ENCODE measurements at regions not wholly inside any gene's neighbourhood (a gene's known extent, or its start where the extent isn't known, plus 50 kb on each side); places are given as distances from the start of the nearest gene placed in this dataset.

GRCh38 chr13:53463106-53463505, 434.5 kb downstream of the OLFM4 start:
- Histone ChIP-seq H3K9me3 (replicated peaks) (no peaks in the 10 kb centered on the region), H3K27me3 (no peaks in the 10 kb centered on the region), H3K27ac (no peak overlapping the region), H3K4me1 (no peaks in the 10 kb centered on the region), H3K36me3 (no peaks in the 10 kb centered on the region), H3K4me3 (no peak overlapping the region)
- DNase-seq = no peak

GRCh38 chr13:53466576-53466975, 438.0 kb downstream of the OLFM4 start:
- Histone ChIP-seq H3K9me3 (replicated peaks) (no peaks in the 10 kb centered on the region), H3K4me3 (no peak overlapping the region), H3K27ac (no peak overlapping the region), H3K4me1 (no peaks in the 10 kb centered on the region), H3K36me3 (no peaks in the 10 kb centered on the region), H3K27me3 (no peaks in the 10 kb centered on the region)
- no peak for DNase-seq

- no peaks in the 10 kb centered on the region for H3K4me1 ChIP-seq
- no peaks in the 10 kb centered on the region for H3K36me3 ChIP-seq
These were observed 444.8 kb downstream of the OLFM4 start for GRCh38 chr13:53473397-53473796.

DNA sequence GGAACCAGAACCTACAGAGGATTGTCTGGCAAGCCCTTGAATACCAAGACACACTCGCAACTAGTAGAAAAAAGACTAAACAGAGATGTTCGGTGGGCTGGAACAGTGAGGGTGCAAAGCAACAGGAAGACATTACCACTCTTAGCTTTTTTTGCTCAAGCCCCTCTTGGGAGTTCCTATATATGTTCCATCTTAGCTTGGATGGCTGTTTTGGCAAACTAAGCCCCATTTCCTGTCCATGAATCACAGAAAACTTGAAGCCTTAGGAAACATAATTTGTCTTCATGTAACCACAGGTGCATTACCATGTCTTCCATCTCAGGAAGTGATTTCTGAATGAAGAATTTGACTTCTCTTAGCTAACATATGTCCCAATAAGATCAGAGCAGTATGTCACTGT, 446.3 kb downstream of the OLFM4 start:
- Histone ChIP-seq H3K9me3 (replicated peaks) (no peaks in the 10 kb centered on the region), H3K4me3 (no peak overlapping the region), H3K27ac (no peak overlapping the region), H3K36me3 (no peaks in the 10 kb centered on the region), H3K4me1 (no peaks in the 10 kb centered on the region), H3K27me3 (no peaks in the 10 kb centered on the region)
- DNase-seq = no peak

More at GRCh38 chr13:53473397-53473796, 444.8 kb downstream of the OLFM4 start:
- H3K9me3 ChIP-seq (replicated peaks) = no peaks in the 10 kb centered on the region
- H3K4me3 ChIP-seq = no peak overlapping the region
- H3K27me3 ChIP-seq = no peaks in the 10 kb centered on the region
- DNase-seq = no peak
- H3K27ac ChIP-seq = no peak overlapping the region

DNA sequence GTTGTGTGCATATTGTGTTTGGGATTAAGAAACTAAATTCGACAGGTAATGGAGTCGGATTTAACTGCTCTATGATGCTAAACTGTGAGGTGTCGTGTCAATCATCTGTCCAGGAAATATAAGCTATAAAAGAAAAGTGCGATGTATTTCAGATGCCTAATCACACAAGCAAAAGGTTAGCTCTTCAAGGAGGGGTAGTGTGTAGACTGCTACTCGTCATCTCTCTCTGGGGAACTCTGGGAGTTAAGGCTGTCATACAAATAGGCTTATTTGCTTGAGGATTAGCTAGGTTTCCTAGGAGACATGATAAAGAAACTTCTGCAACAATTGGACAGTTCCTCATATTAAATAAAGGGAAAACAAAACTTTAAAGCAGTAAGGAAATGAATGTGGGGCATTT, 462.1 kb downstream of the OLFM4 start:
- DNase-seq = no peak
- Histone ChIP-seq H3K36me3 (no peaks in the 10 kb centered on the region), H3K27ac (no peak overlapping the region), H3K4me1 (no peaks in the 10 kb centered on the region), H3K27me3 (0 out of 2 replicates have a peak, but pooled peaks cover 6% of the 10 kb centered on the region), H3K4me3 (no peak overlapping the region), H3K9me3 (replicated peaks) (no peaks in the 10 kb centered on the region)

DNA sequence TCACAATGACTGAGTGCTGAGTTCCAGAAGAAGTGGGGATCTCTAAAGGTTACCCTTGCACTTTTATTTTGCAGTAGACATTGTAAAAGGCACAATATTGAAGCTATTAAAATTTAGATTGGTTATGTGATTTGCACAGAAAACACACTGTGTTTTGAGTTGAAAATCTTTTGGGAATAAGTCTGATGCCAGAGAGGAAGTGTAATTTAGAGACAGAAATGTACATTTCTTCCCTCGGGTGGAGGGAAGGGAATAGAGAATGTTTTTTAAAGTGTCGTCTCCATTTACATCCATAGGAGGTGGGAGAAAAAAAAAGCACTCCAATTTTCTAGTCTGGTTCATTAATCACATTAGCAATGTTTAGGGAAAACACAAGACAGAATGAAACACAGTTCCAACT, 465.8 kb downstream of the OLFM4 start:
- Histone ChIP-seq H3K36me3 (no peaks in the 10 kb centered on the region), H3K27me3 (0 out of 2 replicates have a peak, but pooled peaks cover 6% of the 10 kb centered on the region), H3K9me3 (replicated peaks) (no peaks in the 10 kb centered on the region), H3K27ac (no peak overlapping the region), H3K4me1 (no peaks in the 10 kb centered on the region), H3K4me3 (no peak overlapping the region)
- no peak for DNase-seq

GRCh38 chr13:53499576-53500133, 471.0 kb downstream of the OLFM4 start:
- Histone ChIP-seq H3K27ac (no peak overlapping the region), H3K9me3 (replicated peaks) (no peaks in the 10 kb centered on the region), H3K36me3 (no peaks in the 10 kb centered on the region), H3K4me3 (no peak overlapping the region), H3K27me3 (no peaks in the 10 kb centered on the region), H3K4me1 (no peaks in the 10 kb centered on the region)
- no peak for DNase-seq

DNA sequence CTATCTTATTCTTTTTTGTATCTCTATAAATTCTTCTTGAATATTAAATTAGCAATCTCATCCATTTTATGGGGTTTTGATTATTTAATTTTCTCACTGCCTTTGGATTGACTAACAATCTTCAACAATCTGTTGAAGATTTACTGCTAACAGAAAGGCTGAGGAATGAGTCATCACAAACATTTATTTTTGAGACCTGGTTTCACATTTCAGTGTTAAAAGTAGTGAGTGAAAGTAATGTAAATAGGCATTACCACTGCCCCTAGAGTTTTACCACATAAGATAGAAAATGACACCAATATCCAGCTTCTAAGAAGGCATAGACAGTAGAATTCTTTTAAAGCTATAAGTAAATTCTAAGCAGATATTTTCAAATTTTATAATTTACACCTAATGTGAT, 472.8 kb downstream of the OLFM4 start:
- Histone ChIP-seq H3K27ac (no peak overlapping the region), H3K27me3 (no peaks in the 10 kb centered on the region), H3K4me3 (no peak overlapping the region), H3K4me1 (no peaks in the 10 kb centered on the region), H3K36me3 (no peaks in the 10 kb centered on the region), H3K9me3 (replicated peaks) (no peaks in the 10 kb centered on the region)
- no peak for DNase-seq

DNA sequence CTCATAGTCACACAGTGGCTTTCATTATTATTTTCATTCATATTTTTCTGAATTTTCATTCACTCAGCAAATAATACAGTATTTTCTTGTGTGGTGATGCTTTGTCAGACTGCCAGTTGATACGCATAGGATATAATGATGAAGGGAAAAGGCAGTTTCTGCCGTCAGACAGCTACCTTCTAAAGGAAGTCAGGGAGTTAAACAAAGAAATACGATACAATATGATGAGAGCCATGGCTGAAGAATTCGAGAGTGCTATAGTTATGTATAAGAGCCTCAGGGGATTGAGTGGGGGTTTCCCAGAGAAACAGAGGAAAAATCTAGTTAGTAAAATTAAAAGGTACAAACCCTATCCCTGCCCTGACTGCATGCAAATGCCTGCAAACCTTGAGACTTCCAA, 479.1 kb downstream of the OLFM4 start:
- H3K27me3 ChIP-seq = no peaks in the 10 kb centered on the region
- no peaks in the 10 kb centered on the region for H3K9me3 ChIP-seq (replicated peaks)
- no peak overlapping the region for H3K4me3 ChIP-seq
- DNase-seq = no peak
- H3K27ac ChIP-seq = no peak overlapping the region
- H3K4me1 ChIP-seq = no peaks in the 10 kb centered on the region
- no peaks in the 10 kb centered on the region for H3K36me3 ChIP-seq

GRCh38 chr13:53512635-53513034, 484.0 kb downstream of the OLFM4 start:
- DNase-seq = no peak
- H3K27me3 ChIP-seq = no peaks in the 10 kb centered on the region
- no peaks in the 10 kb centered on the region for H3K4me1 ChIP-seq

GRCh38 chr13:53513226-53513625, 484.6 kb downstream of the OLFM4 start:
- no peak for DNase-seq
- Histone ChIP-seq H3K36me3 (no peaks in the 10 kb centered on the region), H3K4me3 (no peak overlapping the region), H3K27ac (no peak overlapping the region), H3K4me1 (no peaks in the 10 kb centered on the region), H3K27me3 (no peaks in the 10 kb centered on the region), H3K9me3 (replicated peaks) (no peaks in the 10 kb centered on the region)

More at GRCh38 chr13:53512635-53513034, 484.0 kb downstream of the OLFM4 start:
- H3K9me3 ChIP-seq (replicated peaks) = no peaks in the 10 kb centered on the region
- H3K4me3 ChIP-seq = no peak overlapping the region
- H3K27ac ChIP-seq = no peak overlapping the region
- no peaks in the 10 kb centered on the region for H3K36me3 ChIP-seq

- H3K27ac ChIP-seq = no peak overlapping the region
These were observed 491.5 kb downstream of the OLFM4 start for GRCh38 chr13:53520132-53520531.

DNA sequence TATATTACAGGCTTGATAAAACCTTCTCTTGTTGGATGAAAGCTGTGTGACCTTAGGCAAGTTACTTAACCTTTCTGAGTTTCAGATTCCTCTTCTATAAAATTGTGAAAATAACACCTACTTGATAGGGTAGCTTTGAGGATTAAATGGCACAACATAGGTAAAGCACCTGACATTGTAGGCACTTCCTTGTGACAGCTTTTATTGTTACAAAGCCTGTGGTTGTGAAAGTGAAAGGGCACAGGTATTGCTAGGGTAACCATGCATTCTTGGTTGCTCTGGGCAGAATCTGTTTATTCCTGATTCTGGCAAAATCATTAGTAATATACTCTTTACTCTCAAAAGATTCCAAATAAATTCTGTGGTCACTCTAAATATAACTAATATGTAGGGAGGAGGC, 493.4 kb downstream of the OLFM4 start:
- Histone ChIP-seq H3K9me3 (replicated peaks) (no peaks in the 10 kb centered on the region), H3K27me3 (no peaks in the 10 kb centered on the region), H3K4me3 (no peak overlapping the region), H3K4me1 (no peaks in the 10 kb centered on the region), H3K27ac (no peak overlapping the region), H3K36me3 (no peaks in the 10 kb centered on the region)
- DNase-seq = no peak

More at GRCh38 chr13:53520132-53520531, 491.5 kb downstream of the OLFM4 start:
- Histone ChIP-seq H3K27me3 (no peaks in the 10 kb centered on the region), H3K4me3 (no peak overlapping the region), H3K9me3 (replicated peaks) (no peaks in the 10 kb centered on the region), H3K4me1 (no peaks in the 10 kb centered on the region), H3K36me3 (no peaks in the 10 kb centered on the region)
- no peak for DNase-seq

DNA sequence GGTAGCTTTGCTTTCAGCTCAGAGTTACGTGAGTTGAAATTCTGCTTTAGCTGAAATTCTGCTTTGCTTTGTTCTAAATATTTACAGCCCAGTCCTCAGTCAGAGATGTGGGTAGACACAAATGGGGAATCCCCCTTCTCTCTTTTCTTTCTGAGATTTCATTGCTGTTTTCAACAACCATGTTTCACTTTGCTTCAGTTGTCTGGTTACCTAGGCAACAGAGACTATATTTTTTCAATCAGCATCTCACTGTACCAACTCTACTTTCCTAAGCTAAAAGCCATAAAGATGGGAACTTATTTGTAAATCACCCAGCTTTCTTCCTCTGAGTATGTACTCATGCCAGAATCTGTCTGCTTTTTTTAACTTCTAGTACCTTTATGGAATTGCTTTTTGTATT, 509.0 kb downstream of the OLFM4 start:
- Histone ChIP-seq H3K4me3 (no peak overlapping the region), H3K9me3 (replicated peaks) (no peaks in the 10 kb centered on the region)
- no peak for DNase-seq

DNA sequence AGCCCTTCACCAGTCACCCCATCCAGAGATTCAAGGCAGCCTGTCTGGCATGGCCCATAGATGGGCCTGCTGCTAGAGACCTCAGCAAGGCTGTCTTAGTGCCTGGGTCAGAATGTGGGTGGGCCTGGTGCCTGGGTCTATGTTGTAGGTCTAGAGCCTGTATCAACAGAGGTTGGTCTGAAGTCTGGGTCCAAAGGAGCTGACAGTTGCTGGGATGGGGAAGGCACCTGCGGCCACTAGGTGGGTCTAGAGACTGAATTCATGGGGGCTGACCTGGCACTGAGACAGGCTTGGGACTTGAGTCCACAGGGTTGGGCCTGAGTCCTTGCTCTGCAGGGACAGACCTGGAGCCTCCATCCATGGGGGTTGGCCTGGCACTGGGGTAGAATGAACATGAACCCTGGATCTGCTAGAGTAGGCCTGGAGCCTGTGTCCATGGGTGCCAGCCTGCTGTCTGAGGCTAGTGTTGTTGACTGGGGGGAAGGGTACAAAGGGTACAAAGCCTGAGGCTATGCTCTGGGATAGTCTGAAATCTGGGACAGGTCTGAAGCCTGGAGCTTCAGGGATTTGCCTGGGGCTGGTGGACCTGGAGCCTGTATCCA, 516.8 kb downstream of the OLFM4 start:
- Histone ChIP-seq H3K4me3 (no peak overlapping the region), H3K27ac (no peak overlapping the region), H3K4me1 (no peaks in the 10 kb centered on the region), H3K27me3 (no peaks in the 10 kb centered on the region), H3K36me3 (no peaks in the 10 kb centered on the region), H3K9me3 (replicated peaks) (no peaks in the 10 kb centered on the region)
- no peak for DNase-seq

More for the DNA sequence above, 509.0 kb downstream of the OLFM4 start:
- no peak overlapping the region for H3K27ac ChIP-seq
- H3K4me1 ChIP-seq = no peaks in the 10 kb centered on the region
- H3K27me3 ChIP-seq = no peaks in the 10 kb centered on the region
- no peaks in the 10 kb centered on the region for H3K36me3 ChIP-seq

DNA sequence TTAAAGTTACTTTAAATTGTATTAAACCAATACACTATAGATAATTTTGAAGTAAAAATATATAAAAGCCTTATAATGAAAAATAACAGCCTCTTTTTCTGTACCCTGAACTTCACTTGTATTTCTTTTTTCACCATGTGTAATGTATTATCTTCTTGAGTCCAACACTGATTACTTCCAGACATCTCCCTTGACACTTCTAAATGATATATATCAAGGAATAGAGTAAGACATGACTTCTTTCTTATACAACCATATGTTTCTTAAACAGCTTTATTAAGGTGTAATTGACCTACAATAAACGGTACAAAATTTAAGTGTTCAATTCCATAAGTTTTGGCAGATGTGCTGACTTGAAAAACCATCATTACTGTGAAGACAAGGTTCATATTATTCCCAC, 531.9 kb downstream of the OLFM4 start:
- no peaks in the 10 kb centered on the region for H3K9me3 ChIP-seq (replicated peaks)
- H3K4me3 ChIP-seq = no peak overlapping the region
- no peaks in the 10 kb centered on the region for H3K4me1 ChIP-seq
- H3K27ac ChIP-seq = no peak overlapping the region
- H3K36me3 ChIP-seq = no peaks in the 10 kb centered on the region
- peaks cover 14% of the 10 kb centered on the region; the same call in 1 of the 2 replicates for H3K27me3 ChIP-seq
- no peak for DNase-seq
